ENCODE measurements at regions not wholly inside any gene's neighbourhood (a gene's known extent, or its start where the extent isn't known, plus 50 kb on each side); places are given as distances from the start of the nearest gene placed in this dataset.

DNA sequence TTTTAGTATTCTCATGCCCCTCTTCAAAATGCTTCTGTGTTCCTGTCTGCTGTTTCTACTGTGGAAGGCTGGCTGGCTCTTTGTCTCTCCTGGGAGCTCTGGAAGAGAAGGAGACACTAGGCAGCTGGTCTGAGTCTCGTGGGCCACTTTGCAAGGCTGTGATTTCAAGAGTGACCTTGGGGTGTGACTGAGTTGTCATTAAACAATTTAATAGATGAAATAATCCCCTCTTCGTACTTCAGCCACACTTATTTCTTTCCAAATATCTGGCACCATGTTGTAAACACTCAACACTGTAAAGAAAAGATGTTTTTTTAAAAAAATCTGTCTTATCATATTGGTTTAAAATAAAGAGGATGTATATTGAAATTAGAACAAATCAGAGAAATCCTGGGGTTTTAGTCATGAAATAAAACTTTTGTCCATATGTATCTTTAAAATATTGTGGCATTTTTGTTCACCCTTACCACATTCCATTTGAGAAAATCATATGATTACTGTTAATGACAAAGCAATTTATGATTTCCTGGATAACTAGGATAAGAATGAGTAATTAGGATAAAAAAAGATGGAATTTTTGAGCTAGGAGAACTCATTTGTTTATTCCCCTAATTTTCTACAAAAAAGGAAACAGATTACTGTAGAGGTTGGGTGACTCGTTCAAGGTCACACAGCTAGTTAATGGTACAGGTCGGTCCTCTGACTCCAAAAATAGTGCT lies 200.8 kb downstream of the MAT2B start:
- no peak overlapping the region for H3K4me3 ChIP-seq (ENCODE audit: insufficient read depth, low read length, poor library complexity, severe bottlenecking)
- H3K4me2 ChIP-seq (ENCODE audit: low read depth, low read length, poor library complexity, severe bottlenecking): no peak overlapping the region
- H4K20me1 ChIP-seq (ENCODE audit: low read depth, low read length): no peaks in the 10 kb centered on the region
- H3K9me3 ChIP-seq (ENCODE audit: insufficient read depth, low read length): no peaks in the 10 kb centered on the region
- no peak overlapping the region for H3K9ac ChIP-seq (ENCODE audit: low read length)
- no peaks in the 10 kb centered on the region for H3K36me3 ChIP-seq (ENCODE audit: low read length)
- H3K79me2 ChIP-seq (ENCODE audit: insufficient read depth, low read length): no peaks in the 10 kb centered on the region
- TF ChIP-seq, protein P1, sequence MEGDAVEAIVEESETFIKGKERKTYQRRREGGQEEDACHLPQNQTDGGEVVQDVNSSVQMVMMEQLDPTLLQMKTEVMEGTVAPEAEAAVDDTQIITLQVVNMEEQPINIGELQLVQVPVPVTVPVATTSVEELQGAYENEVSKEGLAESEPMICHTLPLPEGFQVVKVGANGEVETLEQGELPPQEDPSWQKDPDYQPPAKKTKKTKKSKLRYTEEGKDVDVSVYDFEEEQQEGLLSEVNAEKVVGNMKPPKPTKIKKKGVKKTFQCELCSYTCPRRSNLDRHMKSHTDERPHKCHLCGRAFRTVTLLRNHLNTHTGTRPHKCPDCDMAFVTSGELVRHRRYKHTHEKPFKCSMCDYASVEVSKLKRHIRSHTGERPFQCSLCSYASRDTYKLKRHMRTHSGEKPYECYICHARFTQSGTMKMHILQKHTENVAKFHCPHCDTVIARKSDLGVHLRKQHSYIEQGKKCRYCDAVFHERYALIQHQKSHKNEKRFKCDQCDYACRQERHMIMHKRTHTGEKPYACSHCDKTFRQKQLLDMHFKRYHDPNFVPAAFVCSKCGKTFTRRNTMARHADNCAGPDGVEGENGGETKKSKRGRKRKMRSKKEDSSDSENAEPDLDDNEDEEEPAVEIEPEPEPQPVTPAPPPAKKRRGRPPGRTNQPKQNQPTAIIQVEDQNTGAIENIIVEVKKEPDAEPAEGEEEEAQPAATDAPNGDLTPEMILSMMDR (IDR thresholded peaks at IDR 0.05; ENCODE audit: insufficient read depth, low read length, poor library complexity, severe bottlenecking): no peak
- no peak for TF ChIP-seq EZH2phosphoT487 (conservative IDR thresholded peaks at IDR 0.05; ENCODE audit: low read length)
- no peaks in the 10 kb centered on the region for H3F3A ChIP-seq (ENCODE audit: insufficient read depth)
- peaks cover 4% of the 10 kb centered on the region; the same call in 1 of the 2 replicates for H3K27me3 ChIP-seq (ENCODE audit: low read length)
- no peak overlapping the region for H2AFZ ChIP-seq (ENCODE audit: low read depth, low read length, severe bottlenecking)
- H3K27ac ChIP-seq (ENCODE audit: low read depth, low read length): no peak overlapping the region
- no peaks in the 10 kb centered on the region for H3K9me2 ChIP-seq (replicated peaks; ENCODE audit: insufficient read depth, low read length)

DNA sequence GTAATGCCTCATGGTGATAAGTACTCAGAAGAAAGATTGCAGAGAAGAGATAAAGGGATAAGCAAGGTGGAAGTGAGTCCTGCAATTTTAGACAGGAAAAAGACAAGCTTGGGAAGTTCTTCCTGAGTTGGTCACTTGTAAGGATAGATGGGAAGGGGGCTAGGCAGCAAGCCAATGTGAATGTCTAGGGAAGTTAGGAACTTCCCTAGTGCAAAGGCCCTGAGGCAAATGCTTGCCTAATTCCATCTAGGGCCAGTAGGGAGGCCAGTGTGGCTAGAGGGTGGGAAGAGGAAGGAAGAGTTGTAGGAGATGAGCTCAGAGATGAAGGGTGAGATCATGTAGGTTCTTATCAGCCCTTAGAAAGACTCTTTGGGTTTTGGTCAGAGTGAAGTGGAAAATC lies 206.6 kb downstream of the MAT2B start:
- Histone ChIP-seq H3K9ac (ENCODE audit: low read length) (no peak overlapping the region), H3K4me2 (ENCODE audit: low read depth, low read length, poor library complexity, severe bottlenecking) (no peak overlapping the region), H3K4me3 (ENCODE audit: insufficient read depth, low read length, poor library complexity, severe bottlenecking) (no peak overlapping the region), H3K79me2 (ENCODE audit: insufficient read depth, low read length) (no peaks in the 10 kb centered on the region), H2AFZ (ENCODE audit: low read depth, low read length, severe bottlenecking) (no peak overlapping the region), H4K20me1 (ENCODE audit: low read depth, low read length) (no peaks in the 10 kb centered on the region), H3K36me3 (ENCODE audit: low read length) (no peaks in the 10 kb centered on the region), H3K9me3 (ENCODE audit: insufficient read depth, low read length) (no peaks in the 10 kb centered on the region), H3K27ac (ENCODE audit: low read depth, low read length) (no peak overlapping the region), H3K27me3 (ENCODE audit: low read length) (no peaks in the 10 kb centered on the region), H3F3A (ENCODE audit: insufficient read depth) (no peaks in the 10 kb centered on the region), H3K9me2 (replicated peaks; ENCODE audit: insufficient read depth, low read length) (no peaks in the 10 kb centered on the region)
- TF ChIP-seq, protein P1 (IDR thresholded peaks at IDR 0.05; ENCODE audit: insufficient read depth, low read length, poor library complexity, severe bottlenecking): no peak
- no peak for TF ChIP-seq EZH2phosphoT487 (conservative IDR thresholded peaks at IDR 0.05; ENCODE audit: low read length)

DNA sequence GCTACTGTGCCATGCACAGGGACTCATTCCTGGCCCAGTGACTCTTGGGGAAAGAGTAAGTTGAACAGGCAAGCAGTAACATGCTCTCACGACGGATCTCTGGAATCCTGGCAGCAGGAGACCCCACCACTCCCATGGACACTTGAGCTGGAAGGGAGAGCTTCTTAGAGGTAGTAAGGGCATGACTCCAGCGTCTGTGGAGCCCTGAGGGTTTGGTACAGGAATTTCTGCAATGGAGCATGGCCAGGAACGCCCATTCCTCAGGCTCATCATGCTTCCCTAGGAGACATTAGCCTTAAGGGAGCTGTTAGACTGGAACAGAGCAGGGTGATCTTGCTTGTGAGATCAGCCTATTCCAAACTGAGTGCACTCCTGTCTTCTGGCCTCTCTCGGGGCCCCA lies 212.9 kb downstream of the MAT2B start:
- no peak for TF ChIP-seq EZH2phosphoT487 (conservative IDR thresholded peaks at IDR 0.05; ENCODE audit: low read length)
- TF ChIP-seq, protein P1 (IDR thresholded peaks at IDR 0.05; ENCODE audit: insufficient read depth, low read length, poor library complexity, severe bottlenecking): no peak
- no peaks in the 10 kb centered on the region for H3K79me2 ChIP-seq (ENCODE audit: insufficient read depth, low read length)
- no peak overlapping the region for H3K9ac ChIP-seq (ENCODE audit: low read length)
- no peak overlapping the region for H3K4me3 ChIP-seq (ENCODE audit: insufficient read depth, low read length, poor library complexity, severe bottlenecking)
- H4K20me1 ChIP-seq (ENCODE audit: low read depth, low read length): no peaks in the 10 kb centered on the region
- no peaks in the 10 kb centered on the region for H3K9me2 ChIP-seq (replicated peaks; ENCODE audit: insufficient read depth, low read length)
- no peak overlapping the region for H3K27ac ChIP-seq (ENCODE audit: low read depth, low read length)
- H3K4me2 ChIP-seq (ENCODE audit: low read depth, low read length, poor library complexity, severe bottlenecking): no peak overlapping the region
- H3K9me3 ChIP-seq (ENCODE audit: insufficient read depth, low read length): no peaks in the 10 kb centered on the region
- H3K36me3 ChIP-seq (ENCODE audit: low read length): no peaks in the 10 kb centered on the region
- no peaks in the 10 kb centered on the region for H3K27me3 ChIP-seq (ENCODE audit: low read length)
- H2AFZ ChIP-seq (ENCODE audit: low read depth, low read length, severe bottlenecking): no peak overlapping the region
- H3F3A ChIP-seq (ENCODE audit: insufficient read depth): no peaks in the 10 kb centered on the region

All from SU-DHL-6 (cell line).